Heart right ventricle (tissue), 16 donors: ENCODE measurements at regions not wholly inside any gene's neighbourhood (a gene's known extent, or its start where the extent isn't known, plus 50 kb on each side); places are given as distances from the start of the nearest gene placed in this dataset.
A peak's percentile ranks its signal among the peaks of the same experiment; 100 is the strongest.

Experiments
- ATAC-seq, 8 donors: fragments of 200-7000 bp; cut with Tn5 transposase; one replicate each; pipeline ENCODE4 v1.9.1; 2020; ENCODE audit warnings: mild to moderate bottlenecking in 8 of 8, moderate library complexity in 8 of 8, moderate number of reproducible peaks in 1 of 8
- DNase-seq, 2 donors: peaks; one replicate each; pipeline ENCODE4 v3.0.0-alpha.2; 2020
- H3K27ac ChIP-seq, 10 donors: fragments of 200-600 bp; sonication (generic) in 2 of 10; one replicate each; pipeline versions ENCODE4 v1.5.0 to v1.8.0; 2020 to 2022; ENCODE audit warnings: mild to moderate bottlenecking in 3 of 10
- H3K27me3 ChIP-seq, 7 donors: fragments of 200-600 bp; one replicate each; pipeline ENCODE4 v1.8.0; 2021 to 2022; ENCODE audit warnings: mild to moderate bottlenecking in 2 of 7
- H3K36me3 ChIP-seq, 9 donors: fragments of 200-600 bp; sonication (generic) in 1 of 9; one replicate each; pipeline versions ENCODE4 v1.5.0 to v1.8.0; 2020 to 2022; ENCODE audit warnings: mild to moderate bottlenecking in 2 of 9
- H3K4me1 ChIP-seq, 9 donors: fragments of 200-600 bp; sonication (generic) in 1 of 9; one replicate each; pipeline versions ENCODE4 v1.5.0 to v1.8.0; 2020 to 2022; ENCODE audit warnings: mild to moderate bottlenecking in 4 of 9
- H3K4me3 ChIP-seq, 10 donors: fragments of 200-600 bp; sonication (generic) in 2 of 10; one replicate each; pipeline versions ENCODE4 v1.5.0 to v1.8.0; 2020 to 2022; ENCODE audit warnings: mild to moderate bottlenecking in 7 of 10, moderate library complexity in 2 of 10
- H3K9me3 ChIP-seq, 11 donors: fragments of 200-600 bp in 10 of 11; sonication (generic) in 2 of 11; one replicate each; pipeline versions ENCODE4 v1.5.0 to v1.8.0; 2013 to 2022; ENCODE audit warnings: mild to moderate bottlenecking in 2 of 11, control low read depth in 1 of 11, moderate library complexity in 1 of 11
- CTCF ChIP-seq, 9 donors: fragments of 200-600 bp; sonication (generic) in 2 of 9; IDR thresholded peaks; one replicate each; pipeline versions ENCODE4 v1.5.0 to v1.8.0; 2021 to 2022; ENCODE audit warnings: antibody characterized with exemption in 9 of 9, mild to moderate bottlenecking in 5 of 9, moderate library complexity in 1 of 9
- WGBS, 2 donors: extraction: QIAGEN DNeasy Blood & Tissue Kit; methylation state at CpG; one replicate each; pipeline ENCODE4 v1.1.7; 2013; ENCODE audit warnings: inconsistent platforms in 1 of 2; 5-methylcytosine and 5-hydroxymethylcytosine counted together
- intact Hi-C, 10 donors: fragments of 100-400 bp; cut with DNase I; formaldehyde crosslinking; loops; one replicate each; pipeline versions ENCODE4 v1.11.1 to v1.14.2; 2022
- donor health status: Arrhythmogenic right ventricular cardiomyopathy.
- donor health status: ischemic (EF 13 %, LVEDD 7.1; RV severe dilation, severe dysfunction).
- donor health status: healthy with polysubstance abuse.
- donor health status: DM: no; HTN: yes; CAD: no.
- donor health status: DM: no; HTN: no; CAD: no.
- donor health status: ischemic (EF 25% LVEDD 6.9; RV normal size, moderate dysfunction).
- donor health status: ischemic (EF 25% LVEDD 5.7; RV mildly dilated, moderate dysfunction).
- donor health status: healthy.
- donor health status: DM: yes; HTN: yes; CAD: no.
- donor health status: Ischemic cardiomyopathy.
- donor health status: ischemic (EF 35%, LVEDD 5.7; RV mildly dilated, moderate dysfunction).
- donor health status: nonischemic (EF 11% LVEDD 7.7; RV severe dilation, severe dysfunction).
- donor health status: DM: yes; HTN: yes; CAD: no.
- donor health status: PGD.
- donor health status: ischemic (EF 29% LVEDD 5.4; RV normal size, mild dysfunction).
- donor health status: nonischemic (EF 23%, LVEDD 6.1; RV moderate dilation, normal function).

- Histone ChIP-seq H3K4me1 (peaks cover 0 to 12% (median 0%) of the 10 kb centered on the region in 9 donors), H3K27ac (no peak overlapping the region), H3K36me3 (no peaks in the 10 kb centered on the region), H3K9me3 (peaks cover 0 to 9% (median 0%) of the 10 kb centered on the region in 11 donors), H3K4me3 (no peak overlapping the region), H3K27me3 (peaks cover 0 to 9% (median 4%) of the 10 kb centered on the region in 7 donors)
- whole genome bisulfite sequencing, 2 donors = 89 to 94% methylated on average over 4 of the region's 4 CpGs
- TF ChIP-seq CTCF (IDR thresholded peaks at IDR 0.05) = no peak
- DNase-seq (no peak), ATAC-seq (no peak)
- intact Hi-C loops = loop anchor here in 1 of 10 donors (10.0 kb wide), 1 partner anchor 384 kb away; no protein-coding TSS in a partner anchor
Measured at GRCh38 chr17:34168989-34169388, 86.1 kb upstream of the CCL2 start.

GRCh38 chr17:34169496-34169895 is 85.6 kb upstream of the CCL2 start:
- DNase-seq (no peak), ATAC-seq (no peak)
- TF ChIP-seq CTCF (IDR thresholded peaks at IDR 0.05) = no peak
- H3K27ac ChIP-seq = no peak overlapping the region
- peaks cover 0 to 9% (median 4%) of the 10 kb centered on the region in 7 donors for H3K27me3 ChIP-seq
- no peaks in the 10 kb centered on the region for H3K36me3 ChIP-seq
- peaks cover 0 to 12% (median 0%) of the 10 kb centered on the region in 9 donors for H3K4me1 ChIP-seq
- peaks cover 0 to 9% (median 0%) of the 10 kb centered on the region in 11 donors for H3K9me3 ChIP-seq
- H3K4me3 ChIP-seq = no peak overlapping the region
- intact Hi-C loops = loop anchor here in 1 of 10 donors (10.0 kb wide), 1 partner anchor 385 kb away; no protein-coding TSS in a partner anchor

- intact Hi-C loops = no loop called here
- peak; percentile 67 to 94 (median 84) for TF ChIP-seq CTCF (IDR thresholded peaks at IDR 0.05)
- WGBS, 2 donors = 61% methylated on average over 9 of the region's 9 CpGs
- Histone ChIP-seq H3K36me3 (no peaks in the 10 kb centered on the region), H3K27me3 (peaks cover 0 to 2% (median 0%) of the 10 kb centered on the region in 7 donors), H3K27ac (no peak overlapping the region), H3K4me1 (peaks cover 0 to 12% (median 0%) of the 10 kb centered on the region in 9 donors), H3K4me3 (no peak overlapping the region), H3K9me3 (peaks cover 0 to 9% (median 0%) of the 10 kb centered on the region in 11 donors)
- DNase-seq (peak; percentile 17 to 50), ATAC-seq (peak in 6 of 8 donors; percentile 38 to 84 (median 51))
Measured at GRCh38 chr17:34171245-34171818, 83.8 kb upstream of the CCL2 start.

GRCh38 chr17:34172390-34172918 is 82.6 kb upstream of the CCL2 start:
- ATAC-seq (no peak), DNase-seq (no peak)
- TF ChIP-seq CTCF (IDR thresholded peaks at IDR 0.05) = no peak
- peaks cover 0 to 12% (median 8%) of the 10 kb centered on the region in 9 donors for H3K4me1 ChIP-seq
- no peaks in the 10 kb centered on the region for H3K27me3 ChIP-seq
- H3K9me3 ChIP-seq = peaks cover 0 to 9% (median 0%) of the 10 kb centered on the region in 11 donors
- H3K4me3 ChIP-seq = no peak overlapping the region
- intact Hi-C loops = no loop called here
- H3K27ac ChIP-seq = no peak overlapping the region
- H3K36me3 ChIP-seq = no peaks in the 10 kb centered on the region
